ENCODE measurements at regions not wholly inside any gene's neighbourhood (a gene's known extent, or its start where the extent isn't known, plus 50 kb on each side); places are given as distances from the start of the nearest gene placed in this dataset.

- no peaks in the 10 kb centered on the region for H3K9me3 ChIP-seq
- H3K36me3 ChIP-seq = no peaks in the 10 kb centered on the region
- no peaks in the 10 kb centered on the region for H3K27me3 ChIP-seq
- no peak for TF ChIP-seq CTCF (IDR thresholded peaks at IDR 0.05)
- H3K4me1 ChIP-seq = peaks cover 0 to 16% (median 4%) of the 10 kb centered on the region in 4 donors
- H3K4me3 ChIP-seq = no peak overlapping the region
- DNase-seq = no peak
- intact Hi-C loops (cut with DNase I; ENCODE audit: low total_unique reads) = no loop called here
- no peak overlapping the region for H3K27ac ChIP-seq
Measured at GRCh38 chr3:177484926-177485325, 287.6 kb upstream of the TBL1XR1 start.

GRCh38 chr3:177487635-177488186, 290.4 kb upstream of the TBL1XR1 start:
- H3K9me3 ChIP-seq = no peaks in the 10 kb centered on the region
- peaks cover 0 to 26% (median 18%) of the 10 kb centered on the region in 4 donors for H3K4me1 ChIP-seq
- no peaks in the 10 kb centered on the region for H3K27me3 ChIP-seq
- TF ChIP-seq CTCF (IDR thresholded peaks at IDR 0.05) = no peak
- H3K4me3 ChIP-seq = no peak overlapping the region
- H3K27ac ChIP-seq = no peak overlapping the region
- no peak for DNase-seq
- H3K36me3 ChIP-seq = no peaks in the 10 kb centered on the region
- intact Hi-C loops (cut with DNase I; ENCODE audit: low total_unique reads) = no loop called here

- Histone ChIP-seq H3K4me3 (no peak overlapping the region), H3K4me1 (peaks cover 0 to 21% (median 17%) of the 10 kb centered on the region in 4 donors), H3K9me3 (no peaks in the 10 kb centered on the region), H3K27me3 (no peaks in the 10 kb centered on the region), H3K27ac (no peak overlapping the region), H3K36me3 (no peaks in the 10 kb centered on the region)
- intact Hi-C loops (cut with DNase I; ENCODE audit: low total_unique reads) = no loop called here
- no peak for DNase-seq
- TF ChIP-seq CTCF (IDR thresholded peaks at IDR 0.05) = no peak
Measured at GRCh38 chr3:177488740-177489139, 291.5 kb upstream of the TBL1XR1 start.

GRCh38 chr3:177490626-177491025, 293.3 kb upstream of the TBL1XR1 start:
- peak in 1 of 2 donors; percentile 38 for DNase-seq
- Histone ChIP-seq H3K36me3 (no peaks in the 10 kb centered on the region), H3K4me3 (no peak overlapping the region), H3K27ac (peak overlapping the region; percentile 1 to 42), H3K4me1 (peaks cover 0 to 21% (median 17%) of the 10 kb centered on the region in 4 donors), H3K27me3 (no peaks in the 10 kb centered on the region), H3K9me3 (no peaks in the 10 kb centered on the region)
- intact Hi-C loops (cut with DNase I; ENCODE audit: low total_unique reads) = no loop called here
- TF ChIP-seq CTCF (IDR thresholded peaks at IDR 0.05) = no peak

GRCh38 chr3:177491296-177492032, 294.2 kb upstream of the TBL1XR1 start:
- H3K36me3 ChIP-seq = no peaks in the 10 kb centered on the region
- H3K9me3 ChIP-seq = no peaks in the 10 kb centered on the region
- H3K4me1 ChIP-seq = peaks cover 0 to 21% (median 17%) of the 10 kb centered on the region in 4 donors
- DNase-seq = no peak
- H3K27me3 ChIP-seq = no peaks in the 10 kb centered on the region
- H3K27ac ChIP-seq = peak overlapping the region; percentile 1 to 42
- H3K4me3 ChIP-seq = no peak overlapping the region
- TF ChIP-seq CTCF (IDR thresholded peaks at IDR 0.05) = no peak
- intact Hi-C loops (cut with DNase I; ENCODE audit: low total_unique reads) = no loop called here
